GM23338 (cell line): ENCODE measurements at regions not wholly inside any gene's neighbourhood (a gene's known extent, or its start where the extent isn't known, plus 50 kb on each side); places are given as distances from the start of the nearest gene placed in this dataset.
"Not testable (repeated sequence)": the region's sequence is repeated elsewhere in the genome, so short reads cannot be mapped to it uniquely, and the experiment has no call there.

Experiments used
- ATAC-seq: fragments of 200-7000 bp; cut with Tn5 transposase; 3 replicates; pipeline ENCODE4 v1.9.1; 2020
- DNase-seq: peaks from one replicate; pipeline ENCODE4 v3.0.0-alpha.2; 2015; ENCODE audit warnings: low spot score
- H2AFZ ChIP-seq: fragments of 200-600 bp; sonication (generic); 2 replicates; pipeline ENCODE4 v1.8.0; 2016; ENCODE audit warnings: antibody characterized with exemption, mild to moderate bottlenecking, moderate library complexity
- H3F3A ChIP-seq: fragments of 200-600 bp; sonication (generic); replicated peaks from 2 replicates; pipeline ENCODE4 v1.8.0; 2017; ENCODE audit warnings: antibody characterized with exemption, mixed run types, low read depth
- H3K27ac ChIP-seq: fragments of 200-600 bp; sonication (generic); 2 replicates; pipeline ENCODE4 v1.6.1; 2016; ENCODE audit warnings: low read depth
- H3K27me3 ChIP-seq: fragments of 200-600 bp; sonication (generic); 2 replicates; pipeline ENCODE4 v1.8.0; 2016; ENCODE audit warnings: mild to moderate bottlenecking, mixed run types, moderate library complexity; ENCODE audit not compliant: insufficient read depth
- H3K36me3 ChIP-seq: fragments of 200-600 bp; sonication (generic); 2 replicates; pipeline ENCODE4 v1.8.0; 2016; ENCODE audit warnings: mild to moderate bottlenecking; ENCODE audit not compliant: insufficient read depth
- H3K4me1 ChIP-seq: fragments of 200-600 bp; sonication (generic); 2 replicates; pipeline ENCODE4 v1.8.0; 2016; ENCODE audit warnings: mild to moderate bottlenecking, moderate library complexity; ENCODE audit not compliant: insufficient read depth
- H3K4me2 ChIP-seq: fragments of 200-600 bp; sonication (generic); 2 replicates; pipeline ENCODE4 v1.7.1; 2017; ENCODE audit warnings: mixed run types
- H3K4me3 ChIP-seq: fragments of 200-600 bp; sonication (generic); 2 replicates; pipeline ENCODE4 v1.6.1; 2016; ENCODE audit warnings: mixed run types
- H3K79me2 ChIP-seq: fragments of 200-600 bp; sonication (generic); replicated peaks from 2 replicates; pipeline ENCODE4 v1.8.0; 2017; ENCODE audit warnings: mild to moderate bottlenecking; ENCODE audit not compliant: insufficient read depth
- H3K9me2 ChIP-seq: fragments of 200-600 bp; sonication (generic); 2 replicates; pipeline ENCODE4 v1.8.0; 2017; ENCODE audit not compliant: insufficient read depth
- H4K20me1 ChIP-seq: fragments of 200-600 bp; sonication (generic); replicated peaks from 2 replicates; pipeline ENCODE4 v1.8.0; 2017; ENCODE audit warnings: mild to moderate bottlenecking; ENCODE audit not compliant: insufficient read depth
- H3K27ac Mint-ChIP-seq: 2 replicates; pipeline ENCODE4 v1.8.0; 2020; ENCODE audit warnings: inconsistent platforms, mild to moderate bottlenecking, moderate library complexity, mixed read lengths
- H3K27me3 Mint-ChIP-seq: 3 replicates; pipeline ENCODE4 v1.8.0; 2022; ENCODE audit warnings: low read depth, mild to moderate bottlenecking, moderate library complexity, mixed read lengths, inconsistent platforms; ENCODE audit not compliant: insufficient read depth, poor library complexity
- H3K36me3 Mint-ChIP-seq: 3 replicates; pipeline ENCODE4 v1.8.0; 2021; ENCODE audit warnings: low read depth, mild to moderate bottlenecking, inconsistent platforms, moderate library complexity, mixed read lengths
- H3K4me1 Mint-ChIP-seq: 3 replicates; pipeline ENCODE4 v1.8.0; 2020; ENCODE audit warnings: mild to moderate bottlenecking, inconsistent platforms, mixed read lengths
- H3K4me3 Mint-ChIP-seq: 3 replicates; pipeline ENCODE4 v1.8.0; 2021; ENCODE audit warnings: moderate library complexity, mild to moderate bottlenecking, inconsistent platforms, mixed read lengths
- H3K9me3 Mint-ChIP-seq: 3 replicates; pipeline ENCODE4 v1.8.0; 2020; ENCODE audit warnings: moderate library complexity, mild to moderate bottlenecking, inconsistent platforms, mixed read lengths
- ETS1 ChIP-seq: IDR thresholded peaks from 2 replicates; pipeline ENCODE4 v1.6.1; 2016; ENCODE audit warnings: antibody characterized with exemption
- EZH2 ChIP-seq: fragments of 200-600 bp; sonication (generic); IDR thresholded peaks from one replicate; pipeline ENCODE4 v1.8.0; 2017; ENCODE audit warnings: antibody characterized with exemption, mild to moderate bottlenecking, low read depth; ENCODE audit not compliant: unreplicated experiment
- JUNB ChIP-seq: IDR thresholded peaks from one replicate; pipeline ENCODE4 v1.6.1; 2016; ENCODE audit warnings: antibody characterized with exemption; ENCODE audit not compliant: unreplicated experiment
- NANOG ChIP-seq: IDR thresholded peaks from 2 replicates; pipeline ENCODE4 v1.6.1; 2016; ENCODE audit warnings: antibody characterized with exemption, borderline replicate concordance
- REST ChIP-seq: IDR thresholded peaks from one replicate; pipeline ENCODE4 v1.6.1; 2018; ENCODE audit warnings: antibody characterized with exemption; ENCODE audit not compliant: unreplicated experiment

- Histone ChIP-seq H3K4me2 (no peak overlapping the region), H3F3A (no peaks in the 10 kb centered on the region), H3K27me3 (no peaks in the 10 kb centered on the region), H3K9me2 (peaks cover 3% of the 10 kb centered on the region; the same call in 1 of the 2 replicates), H3K4me3 (no peak overlapping the region), H3K79me2 (no peaks in the 10 kb centered on the region), H3K27ac (peak overlapping the region; percentile 97), H4K20me1 (no peaks in the 10 kb centered on the region), H3K36me3 (no peaks in the 10 kb centered on the region), H2AFZ (no peak overlapping the region), H3K4me1 (peaks cover 17% of the 10 kb centered on the region)
- TF ChIP-seq ETS1 (no peak), REST (no peak), EZH2 (no peak), JUNB (no peak)
- ATAC-seq (no peak), DNase-seq (no peak)
- H3K36me3 Mint-ChIP-seq, result peaks cover 33% of the 10 kb centered on the region
- H3K27ac Mint-ChIP-seq, result no peak overlapping the region
- H3K4me3 Mint-ChIP-seq, result no peak overlapping the region
- H3K9me3 Mint-ChIP-seq, result peaks cover 12% of the 10 kb centered on the region
- peaks cover 27% of the 10 kb centered on the region for H3K4me1 Mint-ChIP-seq
- H3K27me3 Mint-ChIP-seq, result peaks cover 8% of the 10 kb centered on the region
These were observed 584.2 kb upstream of the MBL2 start for GRCh38 chr10:53356616-53357349.

- H3K36me3 Mint-ChIP-seq, result peaks cover 22% of the 10 kb centered on the region; the same call in 2 of the 3 replicates
- H3K27me3 ChIP-seq, H2AFZ ChIP-seq, H3K27me3 Mint-ChIP-seq, H3F3A ChIP-seq, H3K4me2 ChIP-seq, H3K27ac Mint-ChIP-seq, H3K36me3 ChIP-seq, ATAC-seq, H3K9me3 Mint-ChIP-seq, H3K4me3 ChIP-seq, H3K4me3 Mint-ChIP-seq, H3K9me2 ChIP-seq, H3K27ac ChIP-seq, DNase-seq, H4K20me1 ChIP-seq, H3K79me2 ChIP-seq: not testable (repeated sequence)
- peaks cover 18% of the 10 kb centered on the region for H3K4me1 ChIP-seq
- H3K4me1 Mint-ChIP-seq, result peaks cover 34% of the 10 kb centered on the region
These were observed 569.9 kb upstream of the MBL2 start for GRCh38 chr10:53342531-53342930.

- peak; percentile 78 for TF ChIP-seq NANOG
- Mint-ChIP-seq H3K27ac (peak overlapping the region; percentile 53), H3K4me1 (peaks cover 24% of the 10 kb centered on the region), H3K9me3 (peaks cover 36% of the 10 kb centered on the region), H3K36me3 (peaks cover 58% of the 10 kb centered on the region)
- not testable (repeated sequence) for ATAC-seq, H4K20me1 ChIP-seq, H3K9me2 ChIP-seq, H3K4me3 ChIP-seq, H3K4me2 ChIP-seq, H3K27me3 Mint-ChIP-seq, H3F3A ChIP-seq, H3K27me3 ChIP-seq, H3K79me2 ChIP-seq, H2AFZ ChIP-seq, H3K4me3 Mint-ChIP-seq
- peak; percentile 51 for DNase-seq
- peaks cover 10% of the 10 kb centered on the region for H3K36me3 ChIP-seq
- H3K27ac ChIP-seq, result peak overlapping the region; percentile 90
- peaks cover 11% of the 10 kb centered on the region; the same call in 1 of the 2 replicates for H3K4me1 ChIP-seq
These were observed 565.6 kb upstream of the MBL2 start for GRCh38 chr10:53338199-53338598.

GRCh38 chr10:53335803-53336422 lies 563.3 kb upstream of the MBL2 start:
- H3K27ac Mint-ChIP-seq, H3K27ac ChIP-seq, DNase-seq, H3F3A ChIP-seq, H3K79me2 ChIP-seq, H3K27me3 ChIP-seq, H3K27me3 Mint-ChIP-seq, H2AFZ ChIP-seq, H3K9me2 ChIP-seq, H3K4me3 Mint-ChIP-seq, H3K4me2 ChIP-seq, H3K4me3 ChIP-seq, ATAC-seq, H4K20me1 ChIP-seq: not testable (repeated sequence)
- Mint-ChIP-seq H3K36me3 (peaks cover 60% of the 10 kb centered on the region), H3K4me1 (peaks cover 23% of the 10 kb centered on the region), H3K9me3 (peaks cover 30% of the 10 kb centered on the region)
- H3K4me1 ChIP-seq, result peaks cover 11% of the 10 kb centered on the region; the same call in 1 of the 2 replicates
- H3K36me3 ChIP-seq, result peaks cover 10% of the 10 kb centered on the region
